Stomach (tissue), 4 donors: ENCODE measurements at regions not wholly inside any gene's neighbourhood (a gene's known extent, or its start where the extent isn't known, plus 50 kb on each side); places are given as distances from the start of the nearest gene placed in this dataset.

ENCODE experiments used
- CTCF ChIP-seq, 7 experiments: fragments of 450-650 bp in 4 of 7; fragments of 200-600 bp in 3 of 7; sonication (generic) in 3 of 7; IDR thresholded peaks; one replicate each; pipeline ENCODE4 v1.5.1; 2016 to 2019; ENCODE audit warnings: antibody characterized with exemption in 7 of 7, control low read depth in 2 of 7, mild to moderate bottlenecking in 1 of 7
- POLR2AphosphoS5 ChIP-seq, 3 donors: sonication (generic); formaldehyde crosslinking; IDR thresholded peaks; one replicate each; pipeline ENCODE4 v1.6.1; 2016; ENCODE audit warnings: antibody characterized with exemption in 3 of 3

- TF ChIP-seq POLR2AphosphoS5 (IDR thresholded peaks at IDR 0.05) = no peak
- no peak for TF ChIP-seq CTCF (IDR thresholded peaks at IDR 0.05)
These were observed 59.1 kb downstream of the C9orf152 start for GRCh38 chr9:110148891-110149290.
